ENCODE measurements at regions not wholly inside any gene's neighbourhood (a gene's known extent, or its start where the extent isn't known, plus 50 kb on each side); places are given as distances from the start of the nearest gene placed in this dataset.
A peak's percentile ranks its signal among the peaks of the same experiment; 100 is the strongest.
"Not testable (repeated sequence)": the region's sequence is repeated elsewhere in the genome, so short reads cannot be mapped to it uniquely, and the experiment has no call there.

DNA sequence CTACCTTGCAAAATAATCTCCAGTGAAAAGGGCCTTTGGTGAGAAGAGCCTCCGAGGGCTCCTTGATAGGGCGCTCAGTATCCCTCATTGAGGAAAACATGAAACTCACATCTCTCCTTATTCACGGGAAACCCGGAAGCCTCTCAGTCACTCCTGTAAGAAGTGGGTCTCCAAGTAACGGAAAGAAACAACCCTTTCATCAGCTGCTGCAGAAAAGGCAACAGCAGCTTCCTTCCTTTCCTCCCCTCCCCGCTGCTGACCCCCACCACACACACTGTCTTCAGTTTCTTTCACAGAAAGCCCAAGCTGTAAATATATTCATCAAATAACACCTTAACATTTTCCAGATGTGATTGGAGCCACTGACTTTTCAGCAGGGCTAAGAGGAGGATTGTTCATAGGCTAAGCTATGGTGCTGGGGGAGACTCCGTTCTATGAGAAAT is 81.4 kb downstream of the C9orf152 start:
- no peak for DNase-seq

DNA sequence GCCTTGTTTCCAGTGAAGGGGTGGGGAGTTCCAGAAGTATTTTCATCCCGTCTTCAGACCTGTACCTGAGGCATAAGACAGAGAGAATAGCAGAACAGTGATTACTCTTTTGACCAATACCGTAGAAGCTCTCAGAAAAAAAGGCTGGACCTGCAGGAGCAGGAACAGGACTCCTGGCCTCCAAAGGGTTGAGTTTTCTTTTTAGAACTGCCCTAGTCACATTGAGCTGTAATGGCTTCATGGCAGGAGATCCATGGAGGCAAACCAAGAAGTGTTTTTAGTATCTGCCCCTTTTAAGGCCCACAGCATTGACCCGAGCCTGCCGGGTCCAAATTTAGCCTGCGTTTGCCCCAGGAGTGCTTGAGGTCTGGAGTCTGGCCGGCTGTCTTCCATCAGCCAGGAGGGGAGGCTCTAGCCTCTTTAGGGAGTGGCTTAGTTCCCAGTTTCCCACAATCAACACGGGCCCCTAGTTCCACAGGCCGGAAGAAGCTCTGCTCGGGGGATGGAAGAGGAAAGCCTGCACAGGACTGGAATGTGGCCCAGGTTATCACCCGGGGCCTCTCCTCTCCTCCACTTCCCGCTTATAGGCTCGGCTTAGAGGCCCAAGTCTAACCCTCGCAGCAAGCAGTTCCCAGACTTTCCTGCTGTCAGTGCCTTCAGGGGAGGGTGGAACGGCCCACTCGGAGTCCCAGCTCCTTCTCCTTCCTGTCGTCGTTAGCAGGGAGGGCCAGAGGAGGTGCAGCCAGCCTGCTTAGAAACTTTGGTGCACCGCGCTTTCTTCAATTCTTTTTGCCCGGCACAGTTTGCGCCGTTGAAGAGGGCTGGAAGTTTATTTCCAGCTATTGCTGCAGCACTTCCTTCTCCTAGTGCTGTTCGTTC is 80.7 kb downstream of the C9orf152 start:
- DNase-seq = no peak

DNA sequence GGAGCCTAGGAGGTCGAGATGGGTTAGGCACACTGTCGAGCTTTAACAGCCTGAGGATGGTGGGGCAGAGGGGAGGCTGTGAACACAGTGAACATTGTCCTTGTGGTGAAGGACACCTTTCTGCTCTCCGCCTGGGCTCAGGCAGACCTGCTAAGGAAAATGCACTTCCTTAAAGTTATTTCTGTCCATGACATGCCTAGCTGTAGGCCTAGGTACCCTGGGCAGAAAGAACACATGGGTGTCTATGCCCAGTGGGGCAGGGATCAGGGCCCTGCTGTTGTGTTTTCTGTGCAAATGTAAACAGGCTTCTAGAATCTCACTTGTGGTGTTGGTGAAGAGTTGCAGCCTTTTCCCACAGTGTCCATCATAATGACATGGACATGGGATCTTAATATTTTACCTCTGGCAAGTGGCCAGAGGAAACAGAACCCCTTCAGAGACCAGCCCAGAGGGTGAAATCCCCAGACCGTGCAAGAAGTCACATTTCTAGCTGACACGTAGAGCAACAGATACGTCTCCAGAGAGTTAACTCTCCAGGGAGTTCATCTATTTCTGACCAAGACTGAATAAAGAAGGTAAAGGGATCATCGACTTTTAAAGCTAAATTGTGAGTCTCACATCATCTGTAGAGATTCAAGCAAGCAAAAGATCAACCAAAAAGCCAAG is 79.2 kb downstream of the C9orf152 start:
- DNase-seq = no peak

DNA sequence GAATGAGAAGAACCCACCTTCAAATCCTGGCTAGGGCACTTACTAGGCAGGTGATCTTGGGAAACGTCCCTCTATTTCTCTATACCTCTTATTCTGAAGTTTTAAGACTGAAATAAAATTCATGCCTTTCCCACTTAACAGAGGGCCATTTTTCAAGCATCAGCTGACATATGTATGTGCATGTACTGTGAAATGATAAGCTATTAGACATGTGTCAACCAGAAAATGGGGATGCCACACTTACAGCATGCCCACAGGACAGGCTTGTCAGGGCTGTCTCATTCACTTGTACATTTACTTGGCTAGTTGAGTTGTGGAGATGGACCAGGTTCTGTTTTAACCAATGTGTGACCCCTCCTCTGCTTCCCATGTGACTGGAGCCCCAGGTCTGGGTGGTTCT is 78.5 kb downstream of the C9orf152 start:
- DNase-seq = no peak

DNA sequence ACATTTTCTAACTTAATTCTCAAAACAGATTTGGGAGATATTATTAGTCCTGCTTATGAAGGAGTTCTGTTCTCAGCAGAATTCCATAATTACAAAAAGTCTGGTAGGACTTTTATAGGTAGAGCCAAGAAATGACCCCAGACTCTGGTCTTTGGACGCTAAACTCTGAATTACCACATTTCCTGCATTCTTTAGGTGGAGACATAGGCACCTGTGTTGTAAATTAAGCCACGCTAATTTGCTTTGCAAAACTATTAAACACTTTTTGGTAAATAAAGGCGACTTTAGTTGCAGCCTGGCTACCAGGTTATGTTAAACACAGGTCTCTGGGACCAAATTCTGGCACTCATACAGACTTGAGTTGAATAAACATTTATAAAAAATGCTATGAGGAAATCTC is 77.7 kb downstream of the C9orf152 start:
- DNase-seq = no peak

DNA sequence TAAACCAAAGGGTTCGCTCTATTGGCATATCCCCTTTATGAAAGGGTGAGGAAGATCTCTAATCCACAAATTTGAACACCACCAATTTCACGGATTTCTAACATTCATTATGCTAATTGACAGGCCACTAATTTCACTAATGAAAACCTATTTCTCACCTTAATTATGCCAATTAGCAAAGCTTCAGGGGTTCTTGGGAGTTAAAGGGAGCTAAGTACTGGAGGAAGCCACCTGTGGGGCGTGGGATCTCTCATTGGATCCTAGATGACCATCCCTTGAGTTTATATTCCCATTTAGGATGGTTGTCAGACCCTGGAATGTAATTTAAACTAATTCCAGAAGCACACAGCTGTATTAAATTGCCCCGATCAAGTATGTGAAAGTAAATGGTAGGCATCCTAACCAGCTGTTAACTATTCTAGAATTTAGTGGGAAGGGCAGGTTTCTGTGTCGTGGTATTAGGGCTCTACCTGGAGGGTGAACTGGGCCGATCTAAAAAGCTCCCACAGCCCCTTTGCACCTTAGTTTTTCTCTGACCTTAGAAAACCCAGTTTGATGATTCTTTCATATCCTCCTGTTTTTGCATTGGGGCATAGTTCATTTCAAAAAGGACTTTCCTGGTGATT is 77.1 kb downstream of the C9orf152 start:
- no peak for DNase-seq

DNA sequence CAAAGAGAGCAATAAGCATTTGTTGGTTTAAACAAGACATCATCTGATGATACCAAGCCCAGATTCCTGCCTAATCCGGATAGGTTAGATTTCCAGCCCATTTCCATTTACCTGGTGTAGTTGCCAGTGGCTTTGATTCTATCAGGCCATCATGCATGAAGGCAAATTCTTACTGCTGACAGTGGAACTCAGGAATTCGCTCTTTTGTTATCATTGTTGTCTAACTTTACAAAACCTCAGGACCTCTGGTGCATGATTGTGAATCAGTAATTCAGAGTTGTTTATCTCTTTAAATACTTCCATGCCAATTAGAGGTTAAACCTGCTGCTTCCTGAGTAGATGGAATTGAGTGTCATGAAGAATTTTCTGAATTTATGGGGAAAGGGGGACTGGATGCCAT is 76.5 kb downstream of the C9orf152 start:
- no peak for DNase-seq

DNA sequence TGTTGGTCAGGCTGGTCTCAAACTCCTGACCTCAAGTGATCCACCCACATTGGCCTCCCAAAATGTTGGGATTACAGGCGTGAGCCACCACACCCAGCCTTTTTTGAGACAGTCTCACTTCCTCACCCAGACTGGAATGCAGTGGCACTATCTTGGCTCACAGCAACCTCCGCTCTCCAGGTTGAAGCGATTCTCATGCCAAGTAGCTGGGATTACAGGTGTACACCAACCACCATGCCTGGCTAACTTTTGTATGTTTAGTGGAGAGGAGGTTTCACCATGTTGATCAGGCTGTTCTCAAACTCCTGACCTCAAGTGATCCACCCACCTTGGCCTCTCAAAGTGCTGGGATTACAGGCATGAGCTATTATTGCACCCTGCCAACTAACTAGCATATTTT is 75.4 kb downstream of the C9orf152 start:
- not testable (repeated sequence) for DNase-seq

DNA sequence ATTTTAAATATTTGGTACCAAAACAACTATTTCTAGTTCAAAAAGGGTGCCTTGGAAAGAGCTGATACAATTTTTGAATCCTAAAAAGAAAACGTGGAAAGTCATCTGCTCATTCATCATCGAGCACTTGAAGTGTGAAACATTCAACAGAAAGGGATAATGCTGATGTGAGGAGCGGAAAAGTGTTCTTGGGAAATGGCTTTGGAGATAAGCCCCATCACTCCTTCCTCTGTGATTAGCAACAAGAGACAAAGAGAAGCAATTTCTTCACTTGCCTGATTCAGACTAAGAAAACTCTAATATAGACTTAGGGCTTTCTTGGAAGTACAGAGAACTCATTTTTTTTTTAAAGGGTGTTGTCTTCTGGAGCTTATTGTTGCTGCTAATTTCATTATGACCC is 74.9 kb downstream of the C9orf152 start:
- DNase-seq = no peak

DNA sequence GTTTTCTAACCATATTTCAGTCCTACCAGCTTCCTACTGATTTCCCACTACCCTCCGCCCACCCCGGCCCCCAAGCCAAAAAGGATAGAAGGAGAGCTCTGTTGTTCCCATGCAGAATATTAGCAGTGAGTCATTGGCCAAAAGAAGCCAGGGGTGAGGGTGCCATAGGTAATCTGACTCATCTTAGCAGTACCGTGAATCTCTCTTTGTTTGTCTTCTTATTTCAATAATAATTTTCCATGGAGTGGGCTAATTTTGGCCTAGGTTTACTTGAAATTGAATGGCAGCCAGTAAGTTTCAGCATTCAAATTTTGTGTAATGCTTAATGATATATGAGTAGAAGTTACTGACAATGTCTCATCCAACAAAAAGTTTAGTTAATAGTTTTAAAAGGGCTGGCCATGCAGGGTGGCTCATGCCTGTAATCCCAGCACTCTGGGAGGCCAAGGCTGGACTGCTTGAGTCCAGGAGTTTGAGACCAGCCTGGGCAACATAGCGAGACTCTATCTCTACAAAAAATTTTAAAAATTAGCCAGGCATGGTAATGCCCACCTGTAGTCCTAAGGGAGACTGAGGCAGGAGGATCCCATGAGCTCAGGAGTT is 74.2 kb downstream of the C9orf152 start:
- DNase-seq = peak; percentile 27

DNA sequence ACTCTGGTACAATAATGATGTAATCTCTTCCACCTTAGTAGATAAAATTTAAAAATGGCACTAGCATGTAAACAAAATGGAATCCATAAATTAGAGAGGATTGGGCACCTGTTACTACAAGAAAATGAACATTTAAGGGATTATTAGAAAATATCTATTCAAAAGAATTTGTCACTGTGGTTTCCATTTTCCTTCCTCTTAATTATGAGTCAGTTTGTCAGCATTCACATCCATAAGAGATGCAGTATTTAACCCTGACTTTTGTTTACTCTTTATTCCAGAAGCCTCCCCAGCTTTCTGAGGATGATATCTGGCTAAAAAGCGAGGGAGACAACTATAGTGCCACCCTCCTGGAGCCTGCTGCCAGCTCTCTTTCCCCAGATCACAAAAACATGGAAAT is 72.1 kb downstream of the C9orf152 start:
- no peak for DNase-seq

DNA sequence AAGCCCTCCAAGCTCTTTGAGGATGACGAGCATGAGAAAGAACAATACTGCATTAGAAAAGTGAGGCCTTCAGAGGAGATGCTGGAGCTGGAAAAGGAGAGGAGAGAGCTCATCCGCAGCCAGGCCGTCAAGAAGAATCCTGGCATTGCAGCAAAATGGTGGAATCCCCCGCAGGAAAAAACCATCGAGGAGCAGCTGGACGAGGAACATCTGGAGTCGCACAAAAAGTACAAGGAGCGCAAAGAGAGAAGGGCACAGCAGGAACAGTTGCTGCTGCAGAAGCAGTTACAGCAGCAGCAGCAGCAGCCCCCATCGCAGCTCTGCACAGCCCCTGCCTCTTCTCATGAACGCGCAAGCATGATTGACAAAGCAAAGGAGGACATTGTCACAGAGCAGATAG is 71.2 kb downstream of the C9orf152 start:
- DNase-seq = no peak

DNA sequence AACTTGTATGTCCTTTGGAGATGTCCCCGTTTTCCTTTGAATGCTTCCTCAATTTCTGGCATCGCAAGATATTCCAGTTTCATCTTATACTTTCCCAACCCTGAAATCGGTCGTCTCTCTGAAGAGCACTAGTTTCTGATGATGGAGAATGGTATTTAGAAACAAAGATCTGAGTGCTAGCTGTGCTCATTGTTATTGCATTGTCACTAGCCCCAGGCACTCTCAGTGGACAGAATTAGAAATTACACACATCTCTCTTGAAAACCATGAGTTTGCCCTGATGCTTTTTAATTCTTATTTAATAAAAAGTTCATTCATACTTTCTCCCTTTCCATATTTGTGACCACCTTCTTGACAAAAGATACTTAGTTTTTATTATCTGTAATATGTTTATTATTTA is 67.7 kb downstream of the C9orf152 start:
- DNase-seq = no peak

DNA sequence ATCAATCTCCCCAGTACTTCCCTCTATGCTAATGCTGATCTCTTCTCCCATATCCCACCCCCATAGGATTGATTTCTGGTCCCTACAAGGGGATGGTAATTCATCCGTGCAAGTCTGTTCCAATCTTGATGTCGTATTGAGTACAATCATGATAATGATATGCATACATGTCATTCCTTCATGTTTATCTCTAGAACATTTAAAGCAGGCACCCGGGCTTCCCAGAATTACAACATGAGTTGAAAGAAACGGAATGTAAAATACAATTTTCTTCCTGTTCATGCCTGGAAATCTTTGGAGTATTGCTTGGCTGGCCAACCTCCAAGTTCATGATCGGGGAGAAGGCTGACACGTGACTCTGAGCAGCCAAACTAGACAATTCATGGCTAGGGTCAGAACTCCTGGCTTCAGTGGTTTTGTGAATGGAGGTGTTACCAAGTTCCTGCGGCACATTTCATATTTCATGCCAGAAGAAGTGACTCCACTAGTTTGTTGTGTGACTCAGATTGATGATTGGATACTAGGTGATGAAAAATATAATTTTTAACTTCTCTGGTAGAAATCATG is 66.6 kb downstream of the C9orf152 start:
- DNase-seq = no peak

DNA sequence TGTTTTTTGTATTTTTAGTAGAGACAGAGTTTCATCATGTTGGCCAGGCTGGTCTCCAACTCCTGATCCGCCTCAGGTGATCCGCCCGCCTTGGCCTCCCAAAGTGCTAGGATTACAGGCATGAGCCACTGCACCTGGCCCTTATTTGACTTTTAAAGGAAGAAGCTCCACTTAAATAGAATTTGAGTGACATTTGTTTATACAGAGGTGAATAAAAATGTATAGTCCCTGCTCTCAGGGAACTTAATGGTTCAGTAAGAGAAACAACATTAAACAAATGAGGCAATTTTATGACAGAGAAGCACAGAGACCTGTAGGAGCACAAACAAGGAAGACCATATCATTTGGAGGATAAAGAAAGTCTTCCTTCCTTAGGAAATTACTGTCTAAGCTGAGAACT is 65.7 kb downstream of the C9orf152 start:
- DNase-seq = no peak

DNA sequence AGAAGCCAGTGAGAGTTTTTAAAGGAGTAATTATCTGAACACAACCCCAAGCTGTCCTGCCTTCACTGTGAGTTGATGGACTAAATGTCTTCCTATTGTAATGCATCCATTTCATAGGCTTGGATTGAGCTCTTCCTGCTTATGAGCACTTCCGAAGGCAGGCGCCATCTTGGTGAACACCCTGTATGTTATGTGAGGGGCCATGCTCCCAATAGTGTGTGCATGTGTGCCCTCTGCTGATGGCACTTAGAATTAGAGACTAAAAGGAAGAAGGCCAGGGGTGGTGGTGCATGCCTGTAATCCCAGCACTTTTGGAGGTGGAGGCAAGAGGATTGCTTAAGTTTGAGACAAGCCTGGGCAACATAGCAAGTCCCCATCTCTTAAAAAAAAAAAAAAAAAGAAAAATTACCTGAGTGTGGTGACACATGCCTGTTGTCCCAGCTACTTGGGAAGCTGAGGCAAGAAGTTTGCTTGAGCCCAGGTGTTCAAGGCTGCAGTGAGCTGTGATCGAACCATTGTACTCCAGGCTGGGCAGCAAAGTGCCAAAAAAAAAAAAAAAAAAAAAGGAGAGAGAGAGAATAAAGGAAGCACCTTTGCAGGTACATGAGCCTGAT is 65.0 kb downstream of the C9orf152 start:
- DNase-seq = no peak

DNA sequence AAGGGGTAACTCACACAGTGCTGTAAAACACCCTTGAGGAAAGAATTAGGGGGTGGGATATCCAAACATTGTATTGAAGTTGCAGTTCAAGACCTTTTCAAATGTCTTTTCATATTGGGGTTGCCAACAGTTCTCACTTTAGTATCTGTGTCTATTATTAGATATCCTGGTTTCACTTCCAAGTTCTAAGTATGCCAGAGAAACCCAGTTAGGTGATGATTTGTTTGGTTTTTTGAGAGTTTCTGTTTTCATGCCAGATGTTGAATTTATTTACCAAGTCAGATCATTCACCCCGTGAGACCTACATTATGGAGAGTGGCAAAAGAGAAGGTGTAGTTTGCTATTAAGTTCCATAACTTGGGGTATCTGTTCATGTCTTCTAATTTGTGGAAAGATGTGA is 64.5 kb downstream of the C9orf152 start:
- DNase-seq = no peak

DNA sequence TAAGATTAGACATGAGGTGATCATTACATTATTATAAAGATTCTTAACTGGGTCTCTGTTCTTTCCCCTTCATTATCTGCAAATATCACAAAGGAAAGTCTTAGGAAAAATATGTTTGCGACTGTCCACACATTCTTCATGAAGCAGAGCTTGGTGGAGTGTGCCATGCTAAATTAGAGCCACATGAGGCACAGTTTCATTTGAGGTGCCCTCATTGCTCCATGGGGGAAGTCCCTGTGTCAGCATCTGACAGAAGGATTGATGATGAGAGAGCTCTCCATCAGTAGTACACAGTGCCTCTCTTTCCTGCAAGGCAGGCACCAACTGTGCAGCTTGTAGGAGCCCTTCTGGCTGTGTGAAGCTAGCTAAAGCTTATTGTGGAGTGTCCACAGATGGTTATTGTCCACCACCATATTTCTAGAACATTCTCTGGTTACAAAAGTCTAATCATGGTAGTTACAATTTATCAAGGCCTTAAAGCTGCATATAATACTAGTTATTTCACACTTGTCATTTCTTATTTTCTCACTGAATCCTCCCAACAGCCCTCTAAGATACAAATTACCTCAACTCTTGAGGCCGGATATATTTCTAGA is 63.9 kb downstream of the C9orf152 start:
- no peak for DNase-seq

DNA sequence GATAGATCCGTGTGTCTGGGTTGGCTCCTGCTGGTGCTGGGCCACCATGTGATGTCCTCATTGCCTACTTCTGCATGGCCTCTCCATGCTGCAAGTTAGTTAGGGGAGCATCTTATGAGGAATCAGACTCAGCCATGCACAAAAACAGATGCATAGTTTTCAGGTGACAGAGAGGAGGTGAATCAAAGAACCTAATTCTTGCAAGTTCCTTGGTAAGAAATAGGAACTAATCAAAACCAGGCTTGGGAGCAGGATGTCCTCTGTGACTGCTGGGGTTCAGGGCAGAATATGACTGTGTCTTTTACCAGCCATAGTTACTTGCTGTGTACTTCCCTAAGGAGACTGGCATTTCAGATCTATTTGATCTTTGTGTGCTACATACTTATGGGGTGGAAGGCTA is 61.6 kb downstream of the C9orf152 start:
- DNase-seq = no peak

DNA sequence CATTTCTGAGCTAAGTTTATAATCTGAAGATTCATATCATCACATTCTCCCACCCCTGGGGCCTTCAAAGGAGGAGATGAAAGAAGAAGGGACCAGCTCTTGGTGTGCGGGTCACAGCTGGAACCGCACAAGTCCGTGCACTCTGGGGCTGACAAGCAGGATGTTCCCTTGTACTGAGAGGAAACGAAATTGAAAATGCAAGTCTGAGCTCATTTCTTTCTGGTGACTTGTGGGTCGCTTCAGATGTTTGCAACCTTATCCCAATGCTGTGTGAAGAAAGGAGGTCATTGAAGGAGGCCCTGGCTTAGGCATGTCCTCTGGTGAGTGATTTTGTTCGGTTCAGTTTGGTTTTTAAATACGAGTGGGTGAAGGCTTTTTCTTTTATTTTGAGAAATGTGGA is 59.6 kb downstream of the C9orf152 start:
- no peak for DNase-seq

DNA sequence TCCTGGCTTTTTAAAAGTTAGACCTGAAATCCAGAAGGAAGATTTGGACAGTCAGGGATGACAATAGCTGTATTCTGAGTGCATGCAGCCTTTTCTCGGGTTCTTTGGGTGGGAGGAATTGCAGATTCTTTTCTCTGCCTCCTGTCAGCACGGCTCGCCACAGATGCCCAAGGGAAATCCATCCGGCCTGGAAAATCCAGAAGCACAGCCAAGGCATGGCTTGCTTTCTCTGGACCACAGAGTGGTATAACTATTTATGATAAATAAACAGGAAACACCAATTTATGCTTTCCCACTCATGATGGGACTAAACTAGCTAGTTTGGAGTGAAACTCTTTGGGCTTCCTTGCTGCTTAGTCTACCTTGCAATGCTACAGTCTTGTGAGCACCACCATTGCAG is 59.1 kb downstream of the C9orf152 start:
- DNase-seq = no peak

All from NCI-H446 treated with DMSO at 0.1 percent for 48 hours (cell line).